ENCODE measurements at regions not wholly inside any gene's neighbourhood (a gene's known extent, or its start where the extent isn't known, plus 50 kb on each side); places are given as distances from the start of the nearest gene placed in this dataset.

GRCh38 chr11:39807904-39808303 lies 1651.5 kb downstream of the LRRC4C start:
- H3K9me3 ChIP-seq (ENCODE audit: control insufficient read depth, insufficient read depth, low read depth, low read length), result no peaks in the 10 kb centered on the region
- TF ChIP-seq ZNF621 (tag by site-specific recombination; IDR thresholded peaks at IDR 0.05) (no peak), HOXA7 (CRISPR knock-in tag; IDR thresholded peaks at IDR 0.05; ENCODE audit: borderline replicate concordance) (no peak), ZNF280C (tag by site-specific recombination; IDR thresholded peaks at IDR 0.05) (no peak), ZNF311 (tag by site-specific recombination; IDR thresholded peaks at IDR 0.05; ENCODE audit: borderline replicate concordance) (no peak), ZFHX2 (tag by site-specific recombination; conservative IDR thresholded peaks at IDR 0.05) (no peak), ZBTB48 (tag by site-specific recombination; IDR thresholded peaks at IDR 0.05) (no peak), ZNF701 (tag by site-specific recombination; IDR thresholded peaks at IDR 0.05) (no peak), ZNF664 (tag by site-specific recombination; IDR thresholded peaks at IDR 0.05) (no peak), RBAK (tag by site-specific recombination; IDR thresholded peaks at IDR 0.05) (no peak), OVOL3 (tag by site-specific recombination; IDR thresholded peaks at IDR 0.05) (no peak), ZNF501 (tag by site-specific recombination; IDR thresholded peaks at IDR 0.05) (no peak), ZNF366 (tag by site-specific recombination; conservative IDR thresholded peaks at IDR 0.05) (no peak), OSR2 (tag by site-specific recombination; IDR thresholded peaks at IDR 0.05) (no peak), ZNF626 (tag by site-specific recombination; IDR thresholded peaks at IDR 0.05) (no peak), ZNF211 (tag by site-specific recombination; IDR thresholded peaks at IDR 0.05; ENCODE audit: low read depth) (no peak), ZNF521 (tag by site-specific recombination; IDR thresholded peaks at IDR 0.05) (no peak)
- CTCF ChIA-PET, result no interaction called here

GRCh38 chr11:39806652-39807051 lies 1652.8 kb downstream of the LRRC4C start:
- no peaks in the 10 kb centered on the region for H3K4me1 ChIP-seq (ENCODE audit: control insufficient read depth, insufficient read depth, low read length)
- no peak for TF ChIP-seq ZNF121 (tag by site-specific recombination; IDR thresholded peaks at IDR 0.05)
- TF ChIP-seq ZNF112 (tag by site-specific recombination; IDR thresholded peaks at IDR 0.05), result no peak
- TF ChIP-seq ZXDB (tag by site-specific recombination; IDR thresholded peaks at IDR 0.05), result no peak
- no peak for TF ChIP-seq ZFP37 (tag by site-specific recombination; IDR thresholded peaks at IDR 0.05)
- TF ChIP-seq, protein P1, sequence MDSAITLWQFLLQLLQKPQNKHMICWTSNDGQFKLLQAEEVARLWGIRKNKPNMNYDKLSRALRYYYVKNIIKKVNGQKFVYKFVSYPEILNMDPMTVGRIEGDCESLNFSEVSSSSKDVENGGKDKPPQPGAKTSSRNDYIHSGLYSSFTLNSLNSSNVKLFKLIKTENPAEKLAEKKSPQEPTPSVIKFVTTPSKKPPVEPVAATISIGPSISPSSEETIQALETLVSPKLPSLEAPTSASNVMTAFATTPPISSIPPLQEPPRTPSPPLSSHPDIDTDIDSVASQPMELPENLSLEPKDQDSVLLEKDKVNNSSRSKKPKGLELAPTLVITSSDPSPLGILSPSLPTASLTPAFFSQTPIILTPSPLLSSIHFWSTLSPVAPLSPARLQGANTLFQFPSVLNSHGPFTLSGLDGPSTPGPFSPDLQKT (IDR thresholded peaks at IDR 0.05; ENCODE audit: borderline replicate concordance, low read depth, low read length), result no peak
- TF ChIP-seq ZNF37A (tag by site-specific recombination; IDR thresholded peaks at IDR 0.05), result no peak
- TF ChIP-seq ZNF621 (tag by site-specific recombination; IDR thresholded peaks at IDR 0.05), result no peak
- no peak for TF ChIP-seq ZNF292 (tag by site-specific recombination; IDR thresholded peaks at IDR 0.05; ENCODE audit: borderline replicate concordance, low read depth)
- no peak for TF ChIP-seq ZNF2 (tag by site-specific recombination; IDR thresholded peaks at IDR 0.05)
- no peak for TF ChIP-seq PATZ1 (tag by site-specific recombination; IDR thresholded peaks at IDR 0.05)
- TF ChIP-seq HOXD13 (CRISPR knock-in tag; IDR thresholded peaks at IDR 0.05; ENCODE audit: borderline replicate concordance), result no peak
- POLR2A ChIA-PET, result no interaction called here
- H3K9me3 ChIP-seq (ENCODE audit: control insufficient read depth, insufficient read depth, low read depth, low read length), result no peaks in the 10 kb centered on the region
- H3K27ac ChIP-seq (ENCODE audit: extremely low read depth, low read depth, low read length), result no peak overlapping the region
- CTCF ChIA-PET, result interaction anchor here (0.6 kb wide), 1 partner anchor 11 kb away, joined by 7 read pairs; no protein-coding TSS in a partner anchor
- no peaks in the 10 kb centered on the region for H3K36me3 ChIP-seq (ENCODE audit: control insufficient read depth in 2 of 2, insufficient read depth in 1 of 2, low read length in 2 of 2)
- H3K4me3 ChIP-seq (ENCODE audit: low read depth, low read length), result no peak overlapping the region

More at GRCh38 chr11:39807904-39808303, 1651.5 kb downstream of the LRRC4C start:
- no peak overlapping the region for H3K4me3 ChIP-seq (ENCODE audit: low read depth, low read length)
- POLR2A ChIA-PET, result no interaction called here
- no peaks in the 10 kb centered on the region for H3K4me1 ChIP-seq (ENCODE audit: control insufficient read depth, insufficient read depth, low read length)
- H3K36me3 ChIP-seq (ENCODE audit: control insufficient read depth in 2 of 2, insufficient read depth in 1 of 2, low read length in 2 of 2), result no peaks in the 10 kb centered on the region
- no peak overlapping the region for H3K27ac ChIP-seq (ENCODE audit: extremely low read depth, low read depth, low read length)

Data from HEK293 (cell line).